ENCODE measurements at regions not wholly inside any gene's neighbourhood (a gene's known extent, or its start where the extent isn't known, plus 50 kb on each side); places are given as distances from the start of the nearest gene placed in this dataset.

DNA sequence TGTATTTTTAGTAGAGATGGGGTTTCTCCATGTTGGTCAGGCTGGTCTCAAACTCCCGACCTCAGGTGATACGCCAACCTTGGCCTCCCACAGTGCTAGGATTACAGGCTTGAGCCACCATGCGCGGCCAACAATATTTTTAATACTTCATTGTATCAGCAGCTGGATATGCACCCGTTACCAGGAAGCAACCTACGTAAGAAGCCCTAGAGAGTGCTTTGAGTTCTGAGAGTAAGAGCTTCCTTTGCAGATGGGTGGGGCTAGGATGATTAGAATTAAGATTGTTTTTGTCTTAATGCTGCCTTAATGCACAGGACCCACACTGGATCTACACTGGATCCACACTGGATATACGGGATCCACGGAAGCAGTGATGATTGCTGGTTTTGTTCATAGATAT, 123.9 kb upstream of the ABCA1 start:
- TF ChIP-seq MXI1 (conservative IDR thresholded peaks at IDR 0.05; ENCODE audit: poor library complexity, severe bottlenecking) = no peak
- TF ChIP-seq, protein P1, sequence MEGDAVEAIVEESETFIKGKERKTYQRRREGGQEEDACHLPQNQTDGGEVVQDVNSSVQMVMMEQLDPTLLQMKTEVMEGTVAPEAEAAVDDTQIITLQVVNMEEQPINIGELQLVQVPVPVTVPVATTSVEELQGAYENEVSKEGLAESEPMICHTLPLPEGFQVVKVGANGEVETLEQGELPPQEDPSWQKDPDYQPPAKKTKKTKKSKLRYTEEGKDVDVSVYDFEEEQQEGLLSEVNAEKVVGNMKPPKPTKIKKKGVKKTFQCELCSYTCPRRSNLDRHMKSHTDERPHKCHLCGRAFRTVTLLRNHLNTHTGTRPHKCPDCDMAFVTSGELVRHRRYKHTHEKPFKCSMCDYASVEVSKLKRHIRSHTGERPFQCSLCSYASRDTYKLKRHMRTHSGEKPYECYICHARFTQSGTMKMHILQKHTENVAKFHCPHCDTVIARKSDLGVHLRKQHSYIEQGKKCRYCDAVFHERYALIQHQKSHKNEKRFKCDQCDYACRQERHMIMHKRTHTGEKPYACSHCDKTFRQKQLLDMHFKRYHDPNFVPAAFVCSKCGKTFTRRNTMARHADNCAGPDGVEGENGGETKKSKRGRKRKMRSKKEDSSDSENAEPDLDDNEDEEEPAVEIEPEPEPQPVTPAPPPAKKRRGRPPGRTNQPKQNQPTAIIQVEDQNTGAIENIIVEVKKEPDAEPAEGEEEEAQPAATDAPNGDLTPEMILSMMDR (IDR thresholded peaks at IDR 0.05; ENCODE audit: poor library complexity, severe bottlenecking) = no peak
- no peaks in the 10 kb centered on the region for H3K27me3 ChIP-seq (ENCODE audit: insufficient read depth, low read depth, low read length)
- no peaks in the 10 kb centered on the region for H3K9me3 ChIP-seq (ENCODE audit: low read length)
- H4K20me1 ChIP-seq (ENCODE audit: insufficient read depth) = no peaks in the 10 kb centered on the region
- no peak overlapping the region for H3K4me2 ChIP-seq (ENCODE audit: low read length)
- no peak overlapping the region for H3K4me3 ChIP-seq (ENCODE audit: low read length)
- no peaks in the 10 kb centered on the region for H3K79me2 ChIP-seq (replicated peaks; ENCODE audit: insufficient read depth, low read length)
- no peaks in the 10 kb centered on the region for H3K9me2 ChIP-seq (ENCODE audit: insufficient read depth, low read length)
- no peaks in the 10 kb centered on the region for H3K36me3 ChIP-seq (ENCODE audit: insufficient read depth, low read length)
- no peak overlapping the region for H3K27ac ChIP-seq (ENCODE audit: low read length)
- H3F3A ChIP-seq (ENCODE audit: insufficient read depth, low read length, poor library complexity, severe bottlenecking) = no peaks in the 10 kb centered on the region
- H3K9ac ChIP-seq (ENCODE audit: low read length) = no peak overlapping the region
- no peak overlapping the region for H2AFZ ChIP-seq (ENCODE audit: low read depth, low read length)

GRCh38 chr9:105052346-105052745, 124.4 kb upstream of the ABCA1 start:
- H3K36me3 ChIP-seq (ENCODE audit: insufficient read depth, low read length) = no peaks in the 10 kb centered on the region
- no peaks in the 10 kb centered on the region for H3F3A ChIP-seq (ENCODE audit: insufficient read depth, low read length, poor library complexity, severe bottlenecking)
- H3K9ac ChIP-seq (ENCODE audit: low read length) = no peak overlapping the region
- TF ChIP-seq MXI1 (conservative IDR thresholded peaks at IDR 0.05; ENCODE audit: poor library complexity, severe bottlenecking) (no peak), SMC3 (conservative IDR thresholded peaks at IDR 0.05; ENCODE audit: poor library complexity) (no peak)
- H3K27ac ChIP-seq (ENCODE audit: low read length) = no peak overlapping the region
- H3K4me2 ChIP-seq (ENCODE audit: low read length) = no peak overlapping the region
- H2AFZ ChIP-seq (ENCODE audit: low read depth, low read length) = no peak overlapping the region
- H4K20me1 ChIP-seq (ENCODE audit: insufficient read depth) = no peaks in the 10 kb centered on the region
- H3K79me2 ChIP-seq (replicated peaks; ENCODE audit: insufficient read depth, low read length) = no peaks in the 10 kb centered on the region
- H3K4me3 ChIP-seq (ENCODE audit: low read length) = no peak overlapping the region
- no peaks in the 10 kb centered on the region for H3K9me3 ChIP-seq (ENCODE audit: low read length)
- H3K9me2 ChIP-seq (ENCODE audit: insufficient read depth, low read length) = no peaks in the 10 kb centered on the region
- H3K27me3 ChIP-seq (ENCODE audit: insufficient read depth, low read depth, low read length) = no peaks in the 10 kb centered on the region

GRCh38 chr9:105053209-105053652, 125.3 kb upstream of the ABCA1 start:
- Histone ChIP-seq H3K9me3 (ENCODE audit: low read length) (no peaks in the 10 kb centered on the region), H3K27me3 (ENCODE audit: insufficient read depth, low read depth, low read length) (no peaks in the 10 kb centered on the region), H4K20me1 (ENCODE audit: insufficient read depth) (no peaks in the 10 kb centered on the region), H3K4me2 (ENCODE audit: low read length) (no peak overlapping the region), H3K36me3 (ENCODE audit: insufficient read depth, low read length) (no peaks in the 10 kb centered on the region), H3K9ac (ENCODE audit: low read length) (no peak overlapping the region), H3F3A (ENCODE audit: insufficient read depth, low read length, poor library complexity, severe bottlenecking) (no peaks in the 10 kb centered on the region), H3K9me2 (ENCODE audit: insufficient read depth, low read length) (no peaks in the 10 kb centered on the region), H2AFZ (ENCODE audit: low read depth, low read length) (no peak overlapping the region), H3K27ac (ENCODE audit: low read length) (no peak overlapping the region), H3K79me2 (replicated peaks; ENCODE audit: insufficient read depth, low read length) (no peaks in the 10 kb centered on the region), H3K4me3 (ENCODE audit: low read length) (no peak overlapping the region)
- TF ChIP-seq, protein P2, sequence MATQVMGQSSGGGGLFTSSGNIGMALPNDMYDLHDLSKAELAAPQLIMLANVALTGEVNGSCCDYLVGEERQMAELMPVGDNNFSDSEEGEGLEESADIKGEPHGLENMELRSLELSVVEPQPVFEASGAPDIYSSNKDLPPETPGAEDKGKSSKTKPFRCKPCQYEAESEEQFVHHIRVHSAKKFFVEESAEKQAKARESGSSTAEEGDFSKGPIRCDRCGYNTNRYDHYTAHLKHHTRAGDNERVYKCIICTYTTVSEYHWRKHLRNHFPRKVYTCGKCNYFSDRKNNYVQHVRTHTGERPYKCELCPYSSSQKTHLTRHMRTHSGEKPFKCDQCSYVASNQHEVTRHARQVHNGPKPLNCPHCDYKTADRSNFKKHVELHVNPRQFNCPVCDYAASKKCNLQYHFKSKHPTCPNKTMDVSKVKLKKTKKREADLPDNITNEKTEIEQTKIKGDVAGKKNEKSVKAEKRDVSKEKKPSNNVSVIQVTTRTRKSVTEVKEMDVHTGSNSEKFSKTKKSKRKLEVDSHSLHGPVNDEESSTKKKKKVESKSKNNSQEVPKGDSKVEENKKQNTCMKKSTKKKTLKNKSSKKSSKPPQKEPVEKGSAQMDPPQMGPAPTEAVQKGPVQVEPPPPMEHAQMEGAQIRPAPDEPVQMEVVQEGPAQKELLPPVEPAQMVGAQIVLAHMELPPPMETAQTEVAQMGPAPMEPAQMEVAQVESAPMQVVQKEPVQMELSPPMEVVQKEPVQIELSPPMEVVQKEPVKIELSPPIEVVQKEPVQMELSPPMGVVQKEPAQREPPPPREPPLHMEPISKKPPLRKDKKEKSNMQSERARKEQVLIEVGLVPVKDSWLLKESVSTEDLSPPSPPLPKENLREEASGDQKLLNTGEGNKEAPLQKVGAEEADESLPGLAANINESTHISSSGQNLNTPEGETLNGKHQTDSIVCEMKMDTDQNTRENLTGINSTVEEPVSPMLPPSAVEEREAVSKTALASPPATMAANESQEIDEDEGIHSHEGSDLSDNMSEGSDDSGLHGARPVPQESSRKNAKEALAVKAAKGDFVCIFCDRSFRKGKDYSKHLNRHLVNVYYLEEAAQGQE (IDR thresholded peaks at IDR 0.05; ENCODE audit: borderline replicate concordance) = no peak
- TF ChIP-seq SMC3 (conservative IDR thresholded peaks at IDR 0.05; ENCODE audit: poor library complexity) (no peak), EP300 (conservative IDR thresholded peaks at IDR 0.05; ENCODE audit: poor library complexity, severe bottlenecking) (no peak), TAF1 (IDR thresholded peaks at IDR 0.05; ENCODE audit: low read depth) (no peak), RAD21 (conservative IDR thresholded peaks at IDR 0.05) (no peak), POLR2AphosphoS5 (IDR thresholded peaks at IDR 0.05) (no peak), MXI1 (conservative IDR thresholded peaks at IDR 0.05; ENCODE audit: poor library complexity, severe bottlenecking) (no peak)
- TF ChIP-seq, protein P1 (IDR thresholded peaks at IDR 0.05; ENCODE audit: poor library complexity, severe bottlenecking) = no peak
